Spleen (tissue), 7 donors: ENCODE measurements at regions not wholly inside any gene's neighbourhood (a gene's known extent, or its start where the extent isn't known, plus 50 kb on each side); places are given as distances from the start of the nearest gene placed in this dataset.

Source experiments
- POLR2A ChIP-seq, 3 donors: fragments of 450-650 bp; IDR thresholded peaks; one replicate each; pipeline ENCODE4 v1.5.1; 2017; ENCODE audit warnings: antibody characterized with exemption in 3 of 3, mild to moderate bottlenecking in 1 of 3
- TF ChIP-seq, protein P1 (sequence below), 11 experiments: fragments of 200-600 bp in 7 of 11; fragments of 450-650 bp in 4 of 11; sonication (generic) in 4 of 11; IDR thresholded peaks in 8 of 11; conservative IDR thresholded peaks in 3 of 11; 1 replicate in 7 of 11; 2 replicates in 4 of 11; pipeline versions ENCODE4 v1.4.0 to v1.8.0; 2016 to 2021; ENCODE audit warnings: antibody characterized with exemption in 11 of 11, inconsistent platforms in 4 of 11, mild to moderate bottlenecking in 1 of 11
- donor health status: DM: no; HTN: no; CAD: no; lungs with moderate emphysema.
- donor health status: DM: no; HTN: no; CAD: no.
- donor health status: DM: no; HTN: no; CAD: no.

DNA sequence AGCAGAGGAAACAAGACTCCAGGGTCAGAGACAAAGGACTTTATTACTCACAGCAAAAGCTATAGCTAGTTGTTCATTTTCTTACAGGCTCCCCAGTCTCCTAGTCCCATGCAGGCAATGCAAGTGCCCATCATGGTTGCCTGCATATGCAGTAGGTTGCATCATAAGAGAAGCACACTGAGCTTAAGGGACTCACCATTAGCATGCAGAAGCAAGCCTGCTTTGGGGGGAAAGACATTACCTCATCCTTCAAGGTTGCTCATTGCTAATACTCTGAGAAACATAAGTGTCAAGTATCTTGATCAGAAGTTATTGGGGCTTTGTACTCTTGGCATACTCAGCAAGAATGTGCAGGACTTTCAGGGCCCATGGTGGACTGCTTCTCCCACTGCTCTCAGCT, 114.6 kb upstream of the CCDC68 start:
- TF ChIP-seq POLR2A (IDR thresholded peaks at IDR 0.05): no peak
- TF ChIP-seq, protein P1, sequence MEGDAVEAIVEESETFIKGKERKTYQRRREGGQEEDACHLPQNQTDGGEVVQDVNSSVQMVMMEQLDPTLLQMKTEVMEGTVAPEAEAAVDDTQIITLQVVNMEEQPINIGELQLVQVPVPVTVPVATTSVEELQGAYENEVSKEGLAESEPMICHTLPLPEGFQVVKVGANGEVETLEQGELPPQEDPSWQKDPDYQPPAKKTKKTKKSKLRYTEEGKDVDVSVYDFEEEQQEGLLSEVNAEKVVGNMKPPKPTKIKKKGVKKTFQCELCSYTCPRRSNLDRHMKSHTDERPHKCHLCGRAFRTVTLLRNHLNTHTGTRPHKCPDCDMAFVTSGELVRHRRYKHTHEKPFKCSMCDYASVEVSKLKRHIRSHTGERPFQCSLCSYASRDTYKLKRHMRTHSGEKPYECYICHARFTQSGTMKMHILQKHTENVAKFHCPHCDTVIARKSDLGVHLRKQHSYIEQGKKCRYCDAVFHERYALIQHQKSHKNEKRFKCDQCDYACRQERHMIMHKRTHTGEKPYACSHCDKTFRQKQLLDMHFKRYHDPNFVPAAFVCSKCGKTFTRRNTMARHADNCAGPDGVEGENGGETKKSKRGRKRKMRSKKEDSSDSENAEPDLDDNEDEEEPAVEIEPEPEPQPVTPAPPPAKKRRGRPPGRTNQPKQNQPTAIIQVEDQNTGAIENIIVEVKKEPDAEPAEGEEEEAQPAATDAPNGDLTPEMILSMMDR (IDR thresholded peaks at IDR 0.05 in 8 of 11, conservative IDR thresholded peaks at IDR 0.05 in 3 of 11): no peak
